Renal pelvis (tissue), 1 donor: ENCODE measurements at regions not wholly inside any gene's neighbourhood (a gene's known extent, or its start where the extent isn't known, plus 50 kb on each side); places are given as distances from the start of the nearest gene placed in this dataset.

Experiments used
- DNase-seq: peaks from one replicate; pipeline ENCODE4 v3.0.0-alpha.2; 2013

GRCh38 chr20:48463916-48464315 lies 363.9 kb downstream of the PREX1 start:
- peak; percentile 26 for DNase-seq

GRCh38 chr20:48463096-48463720 lies 364.6 kb downstream of the PREX1 start:
- no peak for DNase-seq

- DNase-seq: no peak
Observed at GRCh38 chr20:48461735-48462119, 366.1 kb downstream of the PREX1 start.

- no peak for DNase-seq
Observed at GRCh38 chr20:48461091-48461734, 366.6 kb downstream of the PREX1 start.

GRCh38 chr20:48460681-48461080 lies 367.1 kb downstream of the PREX1 start:
- no peak for DNase-seq

- DNase-seq: peak; percentile 10
Observed at GRCh38 chr20:48459722-48460395, 367.9 kb downstream of the PREX1 start.

GRCh38 chr20:48458601-48459385 lies 369.0 kb downstream of the PREX1 start:
- no peak for DNase-seq

- no peak for DNase-seq
Observed at GRCh38 chr20:48458003-48458377, 369.8 kb downstream of the PREX1 start.

GRCh38 chr20:48457193-48458002 lies 370.4 kb downstream of the PREX1 start:
- DNase-seq: peak; percentile 11

GRCh38 chr20:48456366-48457192 lies 371.2 kb downstream of the PREX1 start:
- DNase-seq: no peak

- peak; percentile 14 for DNase-seq
Observed at GRCh38 chr20:48455651-48456365, 372.0 kb downstream of the PREX1 start.

- DNase-seq: no peak
Observed at GRCh38 chr20:48454671-48455490, 372.9 kb downstream of the PREX1 start.

- no peak for DNase-seq
Observed at GRCh38 chr20:48453477-48454093, 374.2 kb downstream of the PREX1 start.

- no peak for DNase-seq
Observed at GRCh38 chr20:48451401-48451800, 376.4 kb downstream of the PREX1 start.

GRCh38 chr20:48448666-48449600 lies 378.9 kb downstream of the PREX1 start:
- DNase-seq: no peak

- no peak for DNase-seq
Observed at GRCh38 chr20:48447456-48447855, 380.3 kb downstream of the PREX1 start.

GRCh38 chr20:48445827-48446226 lies 382.0 kb downstream of the PREX1 start:
- no peak for DNase-seq

- DNase-seq: no peak
Observed at GRCh38 chr20:48444249-48444648, 383.6 kb downstream of the PREX1 start.
